Mesendoderm (in vitro differentiated cells): ENCODE measurements at regions not wholly inside any gene's neighbourhood (a gene's known extent, or its start where the extent isn't known, plus 50 kb on each side); places are given as distances from the start of the nearest gene placed in this dataset.
A peak's percentile ranks its signal among the peaks of the same experiment; 100 is the strongest.

ENCODE experiments used
- DNase-seq: peaks from one replicate; pipeline ENCODE4 v3.0.0; 2013
- H2AK5ac ChIP-seq: 2 replicates; pipeline ENCODE4 v1.6.1; 2013; ENCODE audit warnings: low read length, inconsistent platforms
- H2BK120ac ChIP-seq: 2 replicates; pipeline ENCODE4 v1.6.1; 2013; ENCODE audit warnings: low read depth, mild to moderate bottlenecking, low read length, moderate library complexity, mixed read lengths
- H2BK15ac ChIP-seq: replicated peaks from 2 replicates; pipeline ENCODE4 v1.6.1; 2013; ENCODE audit warnings: low read depth, mild to moderate bottlenecking, moderate library complexity
- H2BK5ac ChIP-seq: 2 replicates; pipeline ENCODE4 v1.6.1; 2013; ENCODE audit warnings: low read length, inconsistent platforms
- H3K18ac ChIP-seq: 2 replicates; pipeline ENCODE4 v1.6.1; 2013; ENCODE audit warnings: mild to moderate bottlenecking, low read length, mixed read lengths
- H3K23ac ChIP-seq: one replicate; pipeline ENCODE4 v1.6.1; 2013; ENCODE audit warnings: low read length
- H3K27ac ChIP-seq: 2 replicates; pipeline ENCODE4 v1.5.1; 2013; ENCODE audit warnings: low read depth, mild to moderate bottlenecking, inconsistent platforms, low read length, moderate library complexity
- H3K27me3 ChIP-seq: 2 replicates; pipeline ENCODE4 v1.6.1; 2013; ENCODE audit warnings: low read length, control low read depth, mild to moderate bottlenecking, inconsistent platforms; ENCODE audit not compliant: insufficient read depth, poor library complexity
- H3K36me3 ChIP-seq: 2 replicates; pipeline ENCODE4 v1.6.1; 2013; ENCODE audit warnings: low read length, inconsistent platforms; ENCODE audit not compliant: control insufficient read depth, insufficient read depth
- H3K4ac ChIP-seq: one replicate; pipeline ENCODE4 v1.6.1; 2013; ENCODE audit warnings: low read depth, mild to moderate bottlenecking, low read length, moderate library complexity
- H3K4me1 ChIP-seq: 2 replicates; pipeline ENCODE4 v1.6.1; 2013; ENCODE audit warnings: low read depth, low read length, inconsistent platforms; ENCODE audit not compliant: control insufficient read depth
- H3K4me2 ChIP-seq: 2 replicates; pipeline ENCODE4 v1.6.1; 2013; ENCODE audit warnings: low read length
- H3K4me3 ChIP-seq: 2 replicates; pipeline ENCODE4 v1.5.1; 2013; ENCODE audit warnings: mild to moderate bottlenecking, low read length
- H3K56ac ChIP-seq: one replicate; pipeline ENCODE4 v1.6.1; 2013; ENCODE audit warnings: low read length
- H3K79me1 ChIP-seq: 2 replicates; pipeline ENCODE4 v1.6.1; 2013; ENCODE audit warnings: low read length, inconsistent platforms
- H3K79me2 ChIP-seq: 2 replicates; pipeline ENCODE4 v1.6.1; 2013; ENCODE audit warnings: mild to moderate bottlenecking, low read length; ENCODE audit not compliant: control insufficient read depth, insufficient read depth
- H3K9ac ChIP-seq: 2 replicates; pipeline ENCODE4 v1.6.1; 2013; ENCODE audit warnings: low read length, inconsistent platforms
- H4K5ac ChIP-seq: one replicate; pipeline ENCODE4 v1.6.1; 2013; ENCODE audit warnings: low read length
- H4K8ac ChIP-seq: one replicate; pipeline ENCODE4 v1.6.1; 2013; ENCODE audit warnings: low read depth, mild to moderate bottlenecking, control low read depth, low read length, moderate library complexity
- WGBS: extraction: QIAGEN DNeasy Blood & Tissue Kit; methylation state at CpG from one replicate; pipeline ENCODE4 v1.1.7; 2013; ENCODE audit warnings: low lambda C conversion rate, missing lambda C conversion rate; ENCODE audit not compliant: insufficient coverage; ENCODE audit errors: extremely low coverage; 5-methylcytosine and 5-hydroxymethylcytosine counted together

DNA sequence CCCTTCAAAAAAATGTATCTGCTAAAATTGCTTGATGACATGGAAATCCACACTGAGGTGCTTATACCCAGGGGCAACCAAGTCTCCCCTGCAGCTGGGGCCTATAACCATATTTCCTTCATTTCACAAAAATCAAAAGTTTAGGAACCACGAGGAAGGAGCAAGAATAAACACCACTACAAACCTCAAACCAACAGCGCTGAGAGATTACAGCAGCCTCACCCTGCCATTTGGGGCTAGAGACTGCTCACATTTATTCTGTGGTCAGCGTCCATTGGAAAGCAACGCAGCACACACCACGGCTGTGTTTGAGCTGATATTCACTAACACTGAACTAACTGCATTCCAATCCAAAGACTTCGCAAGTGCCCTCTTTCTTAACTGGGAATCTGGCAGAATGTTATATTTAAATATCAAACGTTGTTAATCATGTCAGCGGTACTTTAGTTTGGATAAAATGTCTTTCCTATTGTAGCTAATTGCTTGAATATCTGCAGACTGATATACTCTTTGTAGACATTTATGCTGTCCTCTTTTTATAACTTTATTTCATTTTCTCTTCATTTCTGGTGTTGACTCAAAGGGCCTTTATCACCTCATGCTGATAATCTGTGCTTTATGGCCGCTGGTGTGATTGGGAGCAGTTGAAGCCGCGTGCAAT is 94.6 kb downstream of the FOXA2 start:
- H2BK15ac ChIP-seq, result no peak overlapping the region
- no peaks in the 10 kb centered on the region for H3K4me1 ChIP-seq
- H2AK5ac ChIP-seq, result no peak overlapping the region
- H3K23ac ChIP-seq, result no peak overlapping the region
- no peak overlapping the region for H3K56ac ChIP-seq
- no peak overlapping the region for H3K4me2 ChIP-seq
- no peak overlapping the region for H3K9ac ChIP-seq
- no peaks in the 10 kb centered on the region for H3K27me3 ChIP-seq
- H4K5ac ChIP-seq, result no peak overlapping the region
- no peak overlapping the region for H4K8ac ChIP-seq
- no CpG with 5 or more reads among the region's 11 CpGs for WGBS
- H3K4ac ChIP-seq, result no peak overlapping the region
- no peak for DNase-seq
- H3K4me3 ChIP-seq, result no peak overlapping the region
- no peaks in the 10 kb centered on the region for H3K36me3 ChIP-seq
- no peak overlapping the region for H3K18ac ChIP-seq
- H3K79me1 ChIP-seq, result no peaks in the 10 kb centered on the region
- no peak overlapping the region for H3K27ac ChIP-seq
- no peaks in the 10 kb centered on the region for H3K79me2 ChIP-seq
- no peak overlapping the region for H2BK120ac ChIP-seq
- H2BK5ac ChIP-seq, result no peak overlapping the region

DNA sequence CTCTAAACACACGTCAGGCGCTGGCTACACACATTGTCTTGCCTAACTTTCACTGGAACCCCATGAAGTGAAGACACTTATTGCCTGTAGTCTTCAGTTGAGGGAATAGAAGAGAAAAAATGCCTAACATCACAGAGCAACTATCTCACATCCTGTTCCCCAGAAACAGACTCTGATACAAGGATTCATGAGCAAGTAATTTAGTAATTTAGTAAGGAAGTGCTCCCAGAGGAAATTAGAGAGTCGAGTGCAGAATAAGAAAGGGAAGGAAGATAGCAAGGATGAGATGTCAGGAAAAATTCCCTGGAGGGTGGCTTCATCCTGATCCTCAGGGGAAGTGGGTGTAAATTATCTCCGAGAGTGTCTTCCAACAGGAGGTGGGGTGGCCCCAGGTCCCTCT is 104.0 kb downstream of the FOXA2 start:
- Histone ChIP-seq H3K27ac (peak overlapping the region; percentile 30), H2BK5ac (peak overlapping the region; percentile 5), H2BK120ac (peak overlapping the region; percentile 83), H3K79me1 (no peaks in the 10 kb centered on the region), H3K27me3 (no peaks in the 10 kb centered on the region), H4K5ac (no peak overlapping the region), H3K79me2 (no peaks in the 10 kb centered on the region), H2AK5ac (no peak overlapping the region), H3K4me1 (peaks cover 9% of the 10 kb centered on the region), H3K4ac (no peak overlapping the region), H3K23ac (no peak overlapping the region), H3K4me2 (no peak overlapping the region), H3K4me3 (no peak overlapping the region), H4K8ac (no peak overlapping the region), H3K36me3 (no peaks in the 10 kb centered on the region), H2BK15ac (no peak overlapping the region), H3K9ac (no peak overlapping the region), H3K18ac (peak overlapping the region; percentile 76), H3K56ac (peak overlapping the region; percentile 54)
- DNase-seq, result no peak
- WGBS, result no CpG with 5 or more reads among the region's 4 CpGs

DNA sequence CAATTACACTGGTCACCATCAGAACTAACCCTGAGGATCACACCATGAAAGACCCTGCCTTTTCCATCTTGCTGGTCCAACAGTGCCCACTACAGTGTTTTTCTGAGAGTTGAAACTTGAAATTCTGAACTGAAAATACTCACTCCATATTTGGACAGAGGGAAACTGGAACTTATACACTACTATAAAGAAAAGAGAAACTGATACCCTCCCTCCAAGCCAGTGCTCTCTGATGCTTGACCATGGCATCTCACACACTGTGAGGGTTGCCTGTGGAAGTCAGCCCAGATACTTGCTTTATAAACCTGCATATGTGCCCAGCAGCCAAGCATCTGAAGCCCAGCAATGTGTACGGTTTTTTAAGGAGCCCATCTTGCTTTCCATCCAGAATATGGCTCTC is 108.7 kb downstream of the FOXA2 start:
- no peak overlapping the region for H2BK120ac ChIP-seq
- no peak overlapping the region for H3K23ac ChIP-seq
- no peak overlapping the region for H3K27ac ChIP-seq
- H4K5ac ChIP-seq, result no peak overlapping the region
- no peak overlapping the region for H3K18ac ChIP-seq
- no peaks in the 10 kb centered on the region for H3K79me1 ChIP-seq
- H3K9ac ChIP-seq, result no peak overlapping the region
- WGBS, result no CpG with 5 or more reads among the region's 1 CpG
- no peak overlapping the region for H3K4ac ChIP-seq
- no peak overlapping the region for H2BK5ac ChIP-seq
- DNase-seq, result no peak
- no peak overlapping the region for H3K56ac ChIP-seq
- no peaks in the 10 kb centered on the region for H3K27me3 ChIP-seq
- H2AK5ac ChIP-seq, result no peak overlapping the region
- no peak overlapping the region for H3K4me3 ChIP-seq
- peaks cover 6% of the 10 kb centered on the region for H3K4me1 ChIP-seq
- no peak overlapping the region for H3K4me2 ChIP-seq
- no peak overlapping the region for H4K8ac ChIP-seq
- no peak overlapping the region for H2BK15ac ChIP-seq
- no peaks in the 10 kb centered on the region for H3K79me2 ChIP-seq
- no peaks in the 10 kb centered on the region for H3K36me3 ChIP-seq

DNA sequence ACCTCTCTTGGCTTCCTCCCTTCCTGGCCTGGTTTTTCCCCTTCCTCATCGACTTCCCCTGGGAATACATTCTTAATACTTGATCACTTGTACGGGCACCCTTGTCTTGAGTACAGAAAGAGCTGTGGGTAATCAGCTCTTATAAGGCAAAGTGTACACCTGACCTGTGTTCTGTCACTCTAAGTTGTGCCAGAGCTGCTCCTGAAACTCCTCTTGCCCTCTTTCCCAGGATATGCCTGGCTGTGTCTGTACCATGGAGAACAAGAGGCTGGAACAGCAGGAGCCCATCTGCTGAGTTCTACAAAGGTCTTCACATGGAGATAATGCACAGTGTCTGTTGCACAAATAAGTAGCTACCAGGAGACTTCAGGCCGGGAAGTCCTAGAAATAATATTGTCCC is 110.1 kb downstream of the FOXA2 start:
- WGBS, result no CpG with 5 or more reads among the region's 3 CpGs
- H3K23ac ChIP-seq, result no peak overlapping the region
- H3K79me1 ChIP-seq, result no peaks in the 10 kb centered on the region
- no peak overlapping the region for H3K4me2 ChIP-seq
- H3K36me3 ChIP-seq, result no peaks in the 10 kb centered on the region
- no peak overlapping the region for H2BK5ac ChIP-seq
- H3K18ac ChIP-seq, result no peak overlapping the region
- no peak overlapping the region for H4K5ac ChIP-seq
- H3K4me3 ChIP-seq, result no peak overlapping the region
- H2AK5ac ChIP-seq, result no peak overlapping the region
- no peak overlapping the region for H3K4ac ChIP-seq
- H2BK15ac ChIP-seq, result no peak overlapping the region
- H3K4me1 ChIP-seq, result no peaks in the 10 kb centered on the region
- H3K56ac ChIP-seq, result no peak overlapping the region
- H3K27ac ChIP-seq, result no peak overlapping the region
- no peaks in the 10 kb centered on the region for H3K79me2 ChIP-seq
- no peak for DNase-seq
- H3K27me3 ChIP-seq, result no peaks in the 10 kb centered on the region
- no peak overlapping the region for H3K9ac ChIP-seq
- H4K8ac ChIP-seq, result no peak overlapping the region
- no peak overlapping the region for H2BK120ac ChIP-seq

DNA sequence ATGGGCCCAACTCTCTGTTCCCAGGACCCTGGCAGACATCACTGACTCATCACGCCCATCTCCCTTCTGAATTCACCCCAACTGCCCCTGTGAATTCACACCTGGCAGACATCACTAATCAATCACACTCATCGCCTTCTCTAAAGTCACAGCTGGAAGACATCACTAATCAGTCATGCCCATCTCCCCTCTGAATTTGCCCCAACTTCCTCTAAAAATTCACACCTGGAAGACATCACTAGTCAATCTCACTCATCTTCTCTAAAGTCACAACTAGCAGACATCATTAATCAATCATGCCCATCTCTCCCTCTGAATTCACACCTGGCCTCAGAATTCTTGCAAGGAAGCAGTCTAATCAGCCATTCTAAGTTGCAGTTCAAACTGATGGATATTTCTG is 111.1 kb downstream of the FOXA2 start:
- no peak overlapping the region for H3K23ac ChIP-seq
- H3K36me3 ChIP-seq, result no peaks in the 10 kb centered on the region
- H2BK15ac ChIP-seq, result no peak overlapping the region
- no peaks in the 10 kb centered on the region for H3K79me1 ChIP-seq
- H3K79me2 ChIP-seq, result no peaks in the 10 kb centered on the region
- H3K18ac ChIP-seq, result no peak overlapping the region
- no peak overlapping the region for H3K56ac ChIP-seq
- H3K4me2 ChIP-seq, result no peak overlapping the region
- H3K27me3 ChIP-seq, result no peaks in the 10 kb centered on the region
- H2BK5ac ChIP-seq, result no peak overlapping the region
- H3K27ac ChIP-seq, result no peak overlapping the region
- no peak overlapping the region for H2BK120ac ChIP-seq
- no CpG with 5 or more reads among the region's 2 CpGs for WGBS
- no peaks in the 10 kb centered on the region for H3K4me1 ChIP-seq
- no peak overlapping the region for H3K9ac ChIP-seq
- H3K4me3 ChIP-seq, result no peak overlapping the region
- no peak overlapping the region for H4K5ac ChIP-seq
- peak; percentile 35 for DNase-seq
- no peak overlapping the region for H2AK5ac ChIP-seq
- no peak overlapping the region for H3K4ac ChIP-seq
- no peak overlapping the region for H4K8ac ChIP-seq

DNA sequence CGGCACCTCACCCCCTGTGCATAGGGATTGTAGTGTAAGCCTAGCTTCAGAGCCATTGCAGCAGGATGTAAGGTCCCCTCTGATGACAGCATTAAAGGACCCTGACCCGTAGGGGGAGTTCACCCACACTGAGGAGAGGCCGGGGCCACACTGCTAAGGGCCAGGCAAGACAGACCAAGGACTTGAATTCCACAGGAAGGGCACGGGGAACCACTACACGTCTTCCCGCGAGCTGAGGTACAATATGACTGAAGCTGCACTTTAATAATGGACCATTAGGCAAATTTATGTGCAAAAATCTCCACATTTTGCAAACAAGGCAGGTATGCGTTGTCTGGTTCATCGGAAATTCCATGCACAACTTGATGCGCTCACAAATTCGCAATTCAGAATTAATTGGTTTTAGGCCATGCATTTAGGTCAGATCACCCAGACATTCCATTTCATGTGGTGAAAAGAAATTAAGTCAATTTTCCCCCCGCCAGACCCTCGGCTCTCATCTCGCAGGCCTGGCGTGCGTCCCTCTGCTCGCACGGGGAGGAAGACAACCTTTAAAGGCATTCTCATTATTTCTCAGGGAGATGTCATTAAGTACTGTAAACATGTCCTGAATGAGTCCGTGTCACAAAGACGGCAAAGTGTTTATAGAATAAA is 111.8 kb downstream of the FOXA2 start:
- Histone ChIP-seq H3K4me2 (no peak overlapping the region), H4K5ac (no peak overlapping the region), H3K36me3 (no peaks in the 10 kb centered on the region), H3K4me1 (no peaks in the 10 kb centered on the region), H3K27me3 (no peaks in the 10 kb centered on the region), H3K18ac (no peak overlapping the region), H2AK5ac (no peak overlapping the region), H3K56ac (no peak overlapping the region), H3K79me2 (no peaks in the 10 kb centered on the region), H3K23ac (no peak overlapping the region), H3K79me1 (no peaks in the 10 kb centered on the region), H3K4me3 (no peak overlapping the region), H3K4ac (no peak overlapping the region), H2BK120ac (no peak overlapping the region), H2BK15ac (no peak overlapping the region), H3K9ac (no peak overlapping the region), H3K27ac (no peak overlapping the region), H2BK5ac (no peak overlapping the region), H4K8ac (no peak overlapping the region)
- WGBS, result no CpG with 5 or more reads among the region's 20 CpGs
- DNase-seq, result peak; percentile 35
